ENCODE measurements at regions not wholly inside any gene's neighbourhood (a gene's known extent, or its start where the extent isn't known, plus 50 kb on each side); places are given as distances from the start of the nearest gene placed in this dataset.

DNA sequence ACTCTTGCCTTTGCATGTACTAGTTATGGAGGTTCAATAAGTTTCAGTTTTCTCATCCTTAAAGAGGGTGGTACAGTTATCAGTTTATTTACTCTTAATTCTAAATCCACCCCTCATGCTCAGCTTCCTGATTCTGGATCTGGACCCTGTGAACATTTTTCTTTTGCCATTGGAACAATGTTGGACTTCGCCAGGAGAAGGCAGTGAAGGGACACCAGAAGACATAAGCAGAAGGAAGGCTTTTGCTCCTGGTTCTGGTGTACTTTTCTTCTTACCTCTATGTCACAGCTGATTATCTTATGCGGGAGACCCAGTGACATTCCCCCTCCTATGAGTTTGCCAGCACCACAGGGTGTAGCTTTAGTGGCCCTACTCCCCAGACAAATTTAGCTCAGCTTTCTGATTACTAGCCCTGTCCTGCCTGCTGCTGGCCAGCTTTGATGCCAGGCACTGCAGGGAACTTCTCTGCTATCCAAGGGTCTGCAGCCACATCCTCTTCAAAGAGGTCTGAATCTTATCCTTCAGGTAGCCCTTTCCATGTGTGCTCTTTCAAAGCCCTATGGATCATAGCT, 466.3 kb upstream of the EPHA3 start:
- Histone ChIP-seq H3K36me3 (ENCODE audit: control insufficient read depth in 3 of 3, insufficient read depth in 2 of 3, low read depth in 1 of 3, low read length in 3 of 3) (no peaks in the 10 kb centered on the region), H3K4me3 (ENCODE audit: low read depth in 1 of 3, low read length in 3 of 3) (no peak overlapping the region), H3K9me3 (ENCODE audit: control insufficient read depth in 2 of 2, insufficient read depth in 1 of 2, low read depth in 1 of 2, low read length in 1 of 2) (no peaks in the 10 kb centered on the region), H3K27me3 (ENCODE audit: control insufficient read depth in 3 of 3, insufficient read depth in 3 of 3, low read length in 3 of 3) (no peaks in the 10 kb centered on the region), H3K27ac (ENCODE audit: low read depth in 1 of 3, low read length in 2 of 3) (no peak overlapping the region), H3K4me1 (ENCODE audit: control insufficient read depth in 3 of 3, insufficient read depth in 2 of 3, low read depth in 1 of 3, low read length in 2 of 3) (no peaks in the 10 kb centered on the region)
- FAIRE-seq (no peak), DNase-seq (peak in 1 of 2 donors; percentile 33)
- WGBS, 3 donors = 64 to 78% (median 65%) methylated on average over 2 of the region's 2 CpGs

DNA sequence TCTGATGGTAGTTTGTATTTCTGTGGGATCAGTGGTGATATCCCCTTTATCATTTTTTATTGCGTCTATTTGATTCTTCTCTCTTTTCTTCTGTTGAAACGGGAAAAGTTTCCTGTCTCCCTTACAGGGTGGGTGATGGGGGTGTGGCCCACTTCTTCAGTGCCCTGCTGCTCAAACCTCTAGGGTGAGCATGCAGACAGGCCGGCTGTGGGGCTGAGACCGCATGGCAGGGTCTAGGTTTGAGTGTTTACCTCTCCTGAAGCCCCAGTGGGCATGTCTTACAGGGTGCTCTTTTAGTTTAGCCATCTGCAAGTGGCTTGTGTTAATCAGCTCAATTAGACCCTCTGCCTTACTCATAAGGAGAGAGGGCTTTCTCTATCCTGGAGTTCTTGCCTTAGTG, 450.0 kb upstream of the EPHA3 start:
- Histone ChIP-seq H3K27ac (ENCODE audit: low read depth in 1 of 3, low read length in 2 of 3) (no peak overlapping the region), H3K4me1 (ENCODE audit: control insufficient read depth in 3 of 3, insufficient read depth in 2 of 3, low read depth in 1 of 3, low read length in 2 of 3) (no peaks in the 10 kb centered on the region), H3K27me3 (ENCODE audit: control insufficient read depth in 3 of 3, insufficient read depth in 3 of 3, low read length in 3 of 3) (no peaks in the 10 kb centered on the region), H3K4me3 (ENCODE audit: low read depth in 1 of 3, low read length in 3 of 3) (no peak overlapping the region), H3K36me3 (ENCODE audit: control insufficient read depth in 3 of 3, insufficient read depth in 2 of 3, low read depth in 1 of 3, low read length in 3 of 3) (no peaks in the 10 kb centered on the region), H3K9me3 (ENCODE audit: control insufficient read depth in 2 of 2, insufficient read depth in 1 of 2, low read depth in 1 of 2, low read length in 1 of 2) (peaks cover 1 to 4% of the 10 kb centered on the region in 2 donors)
- DNase-seq (no peak), FAIRE-seq (no peak)
- 79 to 88% (median 87%) methylated on average over 4 of the region's 4 CpGs for WGBS, 3 donors

DNA sequence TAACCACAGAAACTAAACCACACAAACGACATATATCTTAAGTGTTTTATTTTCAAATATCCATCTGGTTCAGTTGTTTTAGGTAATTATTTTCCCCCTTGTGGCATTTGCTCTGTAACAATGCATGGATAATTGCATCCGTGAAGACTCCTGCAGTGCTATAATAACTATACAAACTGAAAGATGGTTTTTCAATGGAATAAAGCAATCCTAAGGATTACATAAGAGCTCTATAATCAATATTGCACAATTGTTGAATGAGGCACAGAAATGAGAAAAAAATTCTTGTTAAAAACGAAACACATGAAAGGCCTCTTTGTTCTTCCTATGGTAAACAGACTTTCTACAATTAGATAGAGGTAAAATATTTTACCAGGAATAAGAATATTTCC, 446.0 kb upstream of the EPHA3 start:
- no peaks in the 10 kb centered on the region for H3K4me1 ChIP-seq (ENCODE audit: control insufficient read depth in 3 of 3, insufficient read depth in 2 of 3, low read depth in 1 of 3, low read length in 2 of 3)
- DNase-seq (no peak), FAIRE-seq (no peak)
- no peaks in the 10 kb centered on the region for H3K27me3 ChIP-seq (ENCODE audit: control insufficient read depth in 3 of 3, insufficient read depth in 3 of 3, low read length in 3 of 3)
- 31 to 57% (median 39%) methylated on average over 3 of the region's 3 CpGs for WGBS, 3 donors
- no peaks in the 10 kb centered on the region for H3K36me3 ChIP-seq (ENCODE audit: control insufficient read depth in 3 of 3, insufficient read depth in 2 of 3, low read depth in 1 of 3, low read length in 3 of 3)
- no peak overlapping the region for H3K4me3 ChIP-seq (ENCODE audit: low read depth in 1 of 3, low read length in 3 of 3)
- H3K9me3 ChIP-seq (ENCODE audit: control insufficient read depth in 2 of 2, insufficient read depth in 1 of 2, low read depth in 1 of 2, low read length in 1 of 2) = peaks cover 1 to 4% of the 10 kb centered on the region in 2 donors
- no peak overlapping the region for H3K27ac ChIP-seq (ENCODE audit: low read depth in 1 of 3, low read length in 2 of 3)

DNA sequence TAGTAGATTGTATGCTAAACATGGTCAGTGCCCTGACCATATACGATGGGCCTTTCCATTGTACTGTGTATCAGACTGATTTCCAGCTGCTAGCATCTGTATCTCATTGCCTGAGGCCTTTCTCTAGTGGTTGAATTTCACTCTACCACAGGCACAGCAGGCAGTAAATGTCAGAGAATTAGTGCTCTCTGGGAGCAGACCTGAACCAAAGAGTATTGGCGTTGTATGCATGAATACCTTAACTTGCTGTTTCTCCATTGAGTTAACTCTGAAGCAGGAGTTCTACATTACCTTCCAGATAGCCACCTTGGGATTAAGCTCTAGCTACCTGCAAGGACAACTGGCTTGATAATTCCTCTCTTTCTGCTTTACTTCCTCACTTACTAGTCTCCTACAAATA, 439.2 kb upstream of the EPHA3 start:
- Histone ChIP-seq H3K4me1 (ENCODE audit: control insufficient read depth in 3 of 3, insufficient read depth in 2 of 3, low read depth in 1 of 3, low read length in 2 of 3) (no peaks in the 10 kb centered on the region), H3K27ac (ENCODE audit: low read depth in 1 of 3, low read length in 2 of 3) (no peak overlapping the region), H3K4me3 (ENCODE audit: low read depth in 1 of 3, low read length in 3 of 3) (no peak overlapping the region), H3K36me3 (ENCODE audit: control insufficient read depth in 3 of 3, insufficient read depth in 2 of 3, low read depth in 1 of 3, low read length in 3 of 3) (no peaks in the 10 kb centered on the region), H3K9me3 (ENCODE audit: control insufficient read depth in 2 of 2, insufficient read depth in 1 of 2, low read depth in 1 of 2, low read length in 1 of 2) (no peaks in the 10 kb centered on the region), H3K27me3 (ENCODE audit: control insufficient read depth in 3 of 3, insufficient read depth in 3 of 3, low read length in 3 of 3) (no peaks in the 10 kb centered on the region)
- no peak for DNase-seq
- WGBS, 3 donors = 79 to 84% (median 83%) methylated on average over 2 of the region's 2 CpGs
- no peak for FAIRE-seq

DNA sequence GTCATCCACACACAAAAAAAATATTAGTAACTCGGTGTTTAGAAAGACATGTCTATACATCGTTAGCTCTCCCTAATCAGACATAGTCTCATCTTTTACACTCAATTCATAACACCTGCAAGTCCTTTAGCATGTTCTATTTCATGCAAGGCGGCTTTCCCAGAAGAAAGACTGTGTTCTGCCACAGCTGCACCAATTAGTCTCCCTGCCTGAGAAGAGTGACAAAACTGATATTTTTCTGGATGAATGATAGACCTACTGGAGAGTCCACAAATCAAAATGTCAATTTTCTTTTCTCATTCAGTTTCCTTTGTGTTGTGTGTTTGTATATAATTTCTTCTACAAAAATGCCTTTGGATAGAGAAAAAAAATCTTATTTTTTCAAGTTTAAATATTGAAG, 435.8 kb upstream of the EPHA3 start:
- H3K9me3 ChIP-seq (ENCODE audit: control insufficient read depth in 2 of 2, insufficient read depth in 1 of 2, low read depth in 1 of 2, low read length in 1 of 2) = no peaks in the 10 kb centered on the region
- H3K4me3 ChIP-seq (ENCODE audit: low read depth in 1 of 3, low read length in 3 of 3) = no peak overlapping the region
- H3K27me3 ChIP-seq (ENCODE audit: control insufficient read depth in 3 of 3, insufficient read depth in 3 of 3, low read length in 3 of 3) = no peaks in the 10 kb centered on the region
- no peaks in the 10 kb centered on the region for H3K36me3 ChIP-seq (ENCODE audit: control insufficient read depth in 3 of 3, insufficient read depth in 2 of 3, low read depth in 1 of 3, low read length in 3 of 3)
- DNase-seq (no peak), FAIRE-seq (no peak)
- H3K4me1 ChIP-seq (ENCODE audit: control insufficient read depth in 3 of 3, insufficient read depth in 2 of 3, low read depth in 1 of 3, low read length in 2 of 3) = no peaks in the 10 kb centered on the region
- H3K27ac ChIP-seq (ENCODE audit: low read depth in 1 of 3, low read length in 2 of 3) = no peak overlapping the region
- WGBS, 3 donors = 67 to 84% (median 79%) methylated on average over 3 of the region's 3 CpGs

DNA sequence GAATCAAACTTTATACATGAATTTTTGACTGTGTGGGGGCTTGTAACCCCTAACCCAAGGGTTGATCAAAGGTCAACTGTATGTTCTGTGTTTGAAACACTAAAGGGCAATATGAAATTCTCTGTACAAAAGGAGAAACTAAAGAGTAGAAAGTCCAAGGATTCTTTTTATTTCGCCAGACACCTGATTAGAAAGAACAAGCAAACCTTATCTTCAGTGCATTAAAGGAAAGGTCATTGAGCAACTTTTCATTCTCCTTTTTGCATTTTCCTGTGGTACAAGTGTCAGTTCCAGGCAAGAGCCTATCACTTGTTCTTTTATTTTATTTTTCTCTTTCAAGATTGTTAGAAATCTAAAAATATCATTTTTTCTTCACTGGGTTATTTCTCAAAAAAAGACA, 430.1 kb upstream of the EPHA3 start:
- Histone ChIP-seq H3K4me1 (ENCODE audit: control insufficient read depth in 3 of 3, insufficient read depth in 2 of 3, low read depth in 1 of 3, low read length in 2 of 3) (peaks cover 0 to 3% (median 0%) of the 10 kb centered on the region in 3 donors), H3K4me3 (ENCODE audit: low read depth in 1 of 3, low read length in 3 of 3) (no peak overlapping the region), H3K27me3 (ENCODE audit: control insufficient read depth in 3 of 3, insufficient read depth in 3 of 3, low read length in 3 of 3) (no peaks in the 10 kb centered on the region), H3K9me3 (ENCODE audit: control insufficient read depth in 2 of 2, insufficient read depth in 1 of 2, low read depth in 1 of 2, low read length in 1 of 2) (peaks cover 0 to 4% of the 10 kb centered on the region in 2 donors), H3K36me3 (ENCODE audit: control insufficient read depth in 3 of 3, insufficient read depth in 2 of 3, low read depth in 1 of 3, low read length in 3 of 3) (no peaks in the 10 kb centered on the region), H3K27ac (ENCODE audit: low read depth in 1 of 3, low read length in 2 of 3) (peak overlapping the region in 1 of 3 donors; percentile 65)
- 15 to 65% (median 39%) methylated on average over 1 of the region's 1 CpG for WGBS, 3 donors
- FAIRE-seq = no peak
- DNase-seq = peak in 1 of 2 donors; percentile 68

DNA sequence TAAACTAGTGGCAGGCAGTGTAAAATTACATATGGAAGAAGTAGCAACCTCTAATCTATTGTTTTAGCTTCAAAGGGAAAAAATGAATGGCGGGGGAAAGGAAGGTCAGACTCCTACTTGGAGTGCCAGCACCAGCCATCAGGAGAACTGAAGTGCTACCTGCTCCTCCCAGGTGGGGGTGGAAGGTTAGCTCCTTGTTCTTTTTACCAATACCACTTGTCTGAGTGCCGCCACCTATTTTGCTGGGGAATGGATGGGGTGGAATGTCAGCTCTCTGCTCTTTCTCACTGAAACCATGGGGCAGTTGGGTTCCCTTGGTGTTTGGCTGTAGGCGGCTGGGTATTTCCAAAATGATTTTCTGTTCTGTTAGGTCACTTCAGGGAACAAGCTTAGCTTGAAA, 428.7 kb upstream of the EPHA3 start:
- WGBS, 3 donors = 80 to 93% (median 84%) methylated on average over 3 of the region's 3 CpGs
- Histone ChIP-seq H3K4me1 (ENCODE audit: control insufficient read depth in 3 of 3, insufficient read depth in 2 of 3, low read depth in 1 of 3, low read length in 2 of 3) (peaks cover 0 to 3% (median 0%) of the 10 kb centered on the region in 3 donors), H3K4me3 (ENCODE audit: low read depth in 1 of 3, low read length in 3 of 3) (no peak overlapping the region), H3K9me3 (ENCODE audit: control insufficient read depth in 2 of 2, insufficient read depth in 1 of 2, low read depth in 1 of 2, low read length in 1 of 2) (peaks cover 0 to 4% of the 10 kb centered on the region in 2 donors), H3K27me3 (ENCODE audit: control insufficient read depth in 3 of 3, insufficient read depth in 3 of 3, low read length in 3 of 3) (no peaks in the 10 kb centered on the region), H3K27ac (ENCODE audit: low read depth in 1 of 3, low read length in 2 of 3) (no peak overlapping the region), H3K36me3 (ENCODE audit: control insufficient read depth in 3 of 3, insufficient read depth in 2 of 3, low read depth in 1 of 3, low read length in 3 of 3) (no peaks in the 10 kb centered on the region)
- no peak for DNase-seq
- FAIRE-seq = no peak

DNA sequence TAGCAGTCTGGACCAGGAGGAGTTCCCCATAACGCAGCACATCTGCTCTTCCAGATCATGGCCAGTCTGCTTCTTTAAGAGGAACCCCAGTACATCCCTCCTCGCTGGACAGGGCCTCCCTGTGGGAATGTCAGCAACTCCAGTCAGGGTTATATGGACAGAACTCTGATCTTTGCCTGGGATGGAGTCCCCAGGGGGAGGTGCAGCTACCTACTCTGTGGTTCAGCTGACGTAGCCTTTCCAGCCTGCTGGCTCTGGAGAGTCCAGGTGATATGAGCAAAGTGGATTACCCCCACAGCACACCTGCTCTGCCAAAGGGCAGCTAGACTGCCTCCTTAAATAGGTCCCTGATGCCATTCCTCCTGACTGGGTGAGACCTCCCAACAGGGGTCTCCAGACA, 417.1 kb upstream of the EPHA3 start:
- H3K9me3 ChIP-seq (ENCODE audit: control insufficient read depth in 2 of 2, insufficient read depth in 1 of 2, low read depth in 1 of 2, low read length in 1 of 2) = peaks cover 0 to 4% of the 10 kb centered on the region in 2 donors
- no peaks in the 10 kb centered on the region for H3K27me3 ChIP-seq (ENCODE audit: control insufficient read depth in 3 of 3, insufficient read depth in 3 of 3, low read length in 3 of 3)
- 76 to 85% (median 84%) methylated on average over 3 of the region's 3 CpGs for WGBS, 3 donors
- DNase-seq = peak in 1 of 2 donors; percentile 74
- H3K27ac ChIP-seq (ENCODE audit: low read depth in 1 of 3, low read length in 2 of 3) = peak overlapping the region in 1 of 3 donors; percentile 89
- no peak overlapping the region for H3K4me3 ChIP-seq (ENCODE audit: low read depth in 1 of 3, low read length in 3 of 3)
- FAIRE-seq = no peak
- H3K36me3 ChIP-seq (ENCODE audit: control insufficient read depth in 3 of 3, insufficient read depth in 2 of 3, low read depth in 1 of 3, low read length in 3 of 3) = no peaks in the 10 kb centered on the region
- peaks cover 0 to 12% (median 0%) of the 10 kb centered on the region in 3 donors for H3K4me1 ChIP-seq (ENCODE audit: control insufficient read depth in 3 of 3, insufficient read depth in 2 of 3, low read depth in 1 of 3, low read length in 2 of 3)

DNA sequence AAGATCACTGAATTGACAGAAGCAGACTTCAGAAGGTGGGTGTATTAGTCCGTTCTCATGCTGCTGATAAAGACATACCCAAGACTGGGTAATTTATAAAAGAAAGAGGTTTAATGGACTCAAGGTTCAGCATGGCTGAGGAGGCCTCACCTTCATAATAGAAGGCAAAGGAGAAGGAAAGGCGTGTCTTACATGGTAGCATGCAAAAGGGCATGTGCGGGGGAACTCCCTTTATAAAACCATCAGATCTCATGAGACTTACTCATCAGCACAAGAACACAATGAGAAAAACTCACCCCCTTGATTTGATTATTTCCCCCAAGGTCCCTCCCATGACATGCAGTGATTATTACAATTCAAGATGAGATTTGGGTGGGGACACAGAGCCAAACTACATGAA, 416.3 kb upstream of the EPHA3 start:
- Histone ChIP-seq H3K27ac (ENCODE audit: low read depth in 1 of 3, low read length in 2 of 3) (peak overlapping the region in 1 of 3 donors; percentile 89), H3K27me3 (ENCODE audit: control insufficient read depth in 3 of 3, insufficient read depth in 3 of 3, low read length in 3 of 3) (no peaks in the 10 kb centered on the region), H3K9me3 (ENCODE audit: control insufficient read depth in 2 of 2, insufficient read depth in 1 of 2, low read depth in 1 of 2, low read length in 1 of 2) (peaks cover 0 to 4% of the 10 kb centered on the region in 2 donors), H3K36me3 (ENCODE audit: control insufficient read depth in 3 of 3, insufficient read depth in 2 of 3, low read depth in 1 of 3, low read length in 3 of 3) (no peaks in the 10 kb centered on the region), H3K4me1 (ENCODE audit: control insufficient read depth in 3 of 3, insufficient read depth in 2 of 3, low read depth in 1 of 3, low read length in 2 of 3) (peaks cover 0 to 12% (median 0%) of the 10 kb centered on the region in 3 donors), H3K4me3 (ENCODE audit: low read depth in 1 of 3, low read length in 3 of 3) (no peak overlapping the region)
- 57 to 83% (median 65%) methylated on average over 3 of the region's 3 CpGs for WGBS, 3 donors
- DNase-seq (peak in 1 of 2 donors; percentile 68), FAIRE-seq (no peak)

Data from small intestine (tissue), 7 donors.